Activated B cell treated with CpG ODN at 0.5 μM for 24 hours (primary cell): ENCODE measurements at regions not wholly inside any gene's neighbourhood (a gene's known extent, or its start where the extent isn't known, plus 50 kb on each side); places are given as distances from the start of the nearest gene placed in this dataset.

Source experiments
- ATAC-seq: fragments of 200-7000 bp; cut with Tn5 transposase; one replicate; pipeline ENCODE4 v1.10.0; 2021; ENCODE audit warnings: low read depth, mild to moderate bottlenecking, moderate library complexity
- CTCF ChIA-PET: fragments of 350-600 bp; sonication (Branson Sonifier 250); formaldehyde crosslinking; loops from one replicate; lab custom pipeline; 2021; ENCODE audit warnings: antibody characterized with exemption; lab: Charles Lee
- POLR2A ChIA-PET: fragments of 350-600 bp; sonication (Branson Sonifier 250); formaldehyde crosslinking; loops from one replicate; lab custom pipeline; 2021; ENCODE audit warnings: antibody characterized with exemption; lab: Charles Lee
- DNase-seq: peaks from one replicate; pipeline ENCODE4 v3.0.0; 2022
- H3K27ac Mint-ChIP-seq: one replicate; pipeline ENCODE4 v1.8.0; 2020; ENCODE audit warnings: mixed read lengths
- H3K27me3 Mint-ChIP-seq: one replicate; pipeline ENCODE4 v1.8.0; 2021; ENCODE audit warnings: mixed read lengths
- H3K36me3 Mint-ChIP-seq: one replicate; pipeline ENCODE4 v1.8.0; 2021; ENCODE audit warnings: low read depth, mixed read lengths
- H3K4me1 Mint-ChIP-seq: one replicate; pipeline ENCODE4 v1.8.0; 2021; ENCODE audit warnings: mixed read lengths
- H3K4me3 Mint-ChIP-seq: one replicate; pipeline ENCODE4 v1.8.0; 2020; ENCODE audit warnings: mild to moderate bottlenecking, mixed read lengths
- H3K9me3 Mint-ChIP-seq: one replicate; pipeline ENCODE4 v1.8.0; 2020; ENCODE audit warnings: mixed read lengths
- CTCF ChIP-seq: fragments of 200-600 bp; IDR thresholded peaks from one replicate; pipeline ENCODE4 v1.8.0; 2022; ENCODE audit warnings: antibody characterized with exemption, mild to moderate bottlenecking
- intact Hi-C: fragments of 100-400 bp; cut with micrococcal nuclease; formaldehyde crosslinking; loops from one replicate; pipeline ENCODE4 v1.15.1; 2024

GRCh38 chrX:437661-438390 is 51.1 kb upstream of the PPP2R3B start:
- intact Hi-C loops: no loop called here
- Mint-ChIP-seq H3K36me3 (no peaks in the 10 kb centered on the region), H3K9me3 (peaks cover 7% of the 10 kb centered on the region), H3K4me3 (no peak overlapping the region), H3K27me3 (no peaks in the 10 kb centered on the region), H3K4me1 (peaks cover 2% of the 10 kb centered on the region), H3K27ac (no peak overlapping the region)
- no peak for DNase-seq
- TF ChIP-seq CTCF: no peak
- ChIA-PET POLR2A (no interaction called here), CTCF (no interaction called here)
- no peak for ATAC-seq

- no peaks in the 10 kb centered on the region for H3K27me3 Mint-ChIP-seq
- H3K36me3 Mint-ChIP-seq: no peaks in the 10 kb centered on the region
- ATAC-seq (no peak), DNase-seq (no peak)
- ChIA-PET POLR2A (no interaction called here), CTCF (no interaction called here)
- no peak overlapping the region for H3K27ac Mint-ChIP-seq
- H3K4me3 Mint-ChIP-seq: no peak overlapping the region
- H3K4me1 Mint-ChIP-seq: peaks cover 2% of the 10 kb centered on the region
- TF ChIP-seq CTCF: no peak
- intact Hi-C loops: no loop called here
- peaks cover 7% of the 10 kb centered on the region for H3K9me3 Mint-ChIP-seq
These were observed 52.5 kb upstream of the PPP2R3B start for GRCh38 chrX:439241-439640.

GRCh38 chrX:439719-440118 is 53.0 kb upstream of the PPP2R3B start:
- no peak for TF ChIP-seq CTCF
- Mint-ChIP-seq H3K9me3 (peaks cover 7% of the 10 kb centered on the region), H3K4me1 (peaks cover 2% of the 10 kb centered on the region), H3K36me3 (no peaks in the 10 kb centered on the region), H3K27me3 (no peaks in the 10 kb centered on the region), H3K4me3 (no peak overlapping the region), H3K27ac (no peak overlapping the region)
- no peak for ATAC-seq
- ChIA-PET POLR2A (no interaction called here), CTCF (no interaction called here)
- intact Hi-C loops: no loop called here
- DNase-seq: no peak

- CTCF ChIA-PET: no interaction called here
- Mint-ChIP-seq H3K9me3 (peaks cover 7% of the 10 kb centered on the region), H3K36me3 (no peaks in the 10 kb centered on the region), H3K4me1 (peaks cover 2% of the 10 kb centered on the region), H3K4me3 (no peak overlapping the region), H3K27me3 (no peaks in the 10 kb centered on the region), H3K27ac (no peak overlapping the region)
- POLR2A ChIA-PET: no interaction called here
- ATAC-seq (no peak), DNase-seq (no peak)
- no peak for TF ChIP-seq CTCF
- intact Hi-C loops: no loop called here
These were observed 53.9 kb upstream of the PPP2R3B start for GRCh38 chrX:440636-441035.

GRCh38 chrX:443536-444210 is 57.0 kb upstream of the PPP2R3B start:
- no peaks in the 10 kb centered on the region for H3K27me3 Mint-ChIP-seq
- ChIA-PET POLR2A (no interaction called here), CTCF (no interaction called here)
- intact Hi-C loops: no loop called here
- no peak overlapping the region for H3K27ac Mint-ChIP-seq
- H3K4me1 Mint-ChIP-seq: no peaks in the 10 kb centered on the region
- no peak overlapping the region for H3K4me3 Mint-ChIP-seq
- H3K9me3 Mint-ChIP-seq: peaks cover 7% of the 10 kb centered on the region
- H3K36me3 Mint-ChIP-seq: no peaks in the 10 kb centered on the region
- TF ChIP-seq CTCF: no peak
- ATAC-seq (no peak), DNase-seq (no peak)
